ENCODE measurements at regions not wholly inside any gene's neighbourhood (a gene's known extent, or its start where the extent isn't known, plus 50 kb on each side); places are given as distances from the start of the nearest gene placed in this dataset.

DNA sequence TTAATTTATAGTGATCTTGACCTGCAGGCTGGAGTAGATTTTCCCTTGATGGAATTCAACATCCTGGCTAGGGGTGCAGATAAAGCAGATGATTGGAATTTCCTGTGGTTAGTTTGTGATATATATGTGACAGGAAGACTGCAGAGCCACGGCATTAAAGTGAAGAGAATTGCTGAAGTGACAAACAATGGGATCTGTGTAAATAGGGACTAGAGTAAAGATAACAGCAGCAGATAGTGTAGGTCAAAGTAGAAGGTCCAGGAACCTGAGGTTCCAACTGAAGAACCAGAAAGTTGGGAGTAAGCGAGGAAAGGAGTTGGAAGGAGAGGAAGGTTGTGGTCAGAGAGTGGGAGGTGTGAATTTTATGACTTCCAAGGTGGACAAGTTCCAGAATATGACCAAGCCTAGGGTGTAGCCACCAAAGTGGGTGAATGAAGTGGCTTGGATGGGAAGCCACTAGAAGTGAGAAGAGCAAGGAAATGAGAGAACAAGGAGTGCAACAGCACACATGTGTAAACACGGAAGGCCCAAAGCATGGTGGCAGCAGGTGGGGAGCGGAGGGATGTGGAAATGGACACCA is 325.0 kb downstream of the RAB28 start:
- TF ChIP-seq, protein P1, sequence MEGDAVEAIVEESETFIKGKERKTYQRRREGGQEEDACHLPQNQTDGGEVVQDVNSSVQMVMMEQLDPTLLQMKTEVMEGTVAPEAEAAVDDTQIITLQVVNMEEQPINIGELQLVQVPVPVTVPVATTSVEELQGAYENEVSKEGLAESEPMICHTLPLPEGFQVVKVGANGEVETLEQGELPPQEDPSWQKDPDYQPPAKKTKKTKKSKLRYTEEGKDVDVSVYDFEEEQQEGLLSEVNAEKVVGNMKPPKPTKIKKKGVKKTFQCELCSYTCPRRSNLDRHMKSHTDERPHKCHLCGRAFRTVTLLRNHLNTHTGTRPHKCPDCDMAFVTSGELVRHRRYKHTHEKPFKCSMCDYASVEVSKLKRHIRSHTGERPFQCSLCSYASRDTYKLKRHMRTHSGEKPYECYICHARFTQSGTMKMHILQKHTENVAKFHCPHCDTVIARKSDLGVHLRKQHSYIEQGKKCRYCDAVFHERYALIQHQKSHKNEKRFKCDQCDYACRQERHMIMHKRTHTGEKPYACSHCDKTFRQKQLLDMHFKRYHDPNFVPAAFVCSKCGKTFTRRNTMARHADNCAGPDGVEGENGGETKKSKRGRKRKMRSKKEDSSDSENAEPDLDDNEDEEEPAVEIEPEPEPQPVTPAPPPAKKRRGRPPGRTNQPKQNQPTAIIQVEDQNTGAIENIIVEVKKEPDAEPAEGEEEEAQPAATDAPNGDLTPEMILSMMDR (IDR thresholded peaks at IDR 0.05 in 8 of 11, conservative IDR thresholded peaks at IDR 0.05 in 3 of 11), result no peak
- no peak for TF ChIP-seq POLR2A (IDR thresholded peaks at IDR 0.05)
- TF ChIP-seq POLR2AphosphoS5 (IDR thresholded peaks at IDR 0.05), result no peak
